ENCODE measurements at regions not wholly inside any gene's neighbourhood (a gene's known extent, or its start where the extent isn't known, plus 50 kb on each side); places are given as distances from the start of the nearest gene placed in this dataset.

- H3K4me3 ChIP-seq (ENCODE audit: low read depth, low read length, poor library complexity, severe bottlenecking), result no peak overlapping the region
- no peak overlapping the region for H3K4me2 ChIP-seq (ENCODE audit: low read length)
- no peaks in the 10 kb centered on the region for H3K36me3 ChIP-seq (ENCODE audit: insufficient read depth, low read length)
- no peaks in the 10 kb centered on the region for H3F3A ChIP-seq (ENCODE audit: insufficient read depth, low read length)
- H3K27ac ChIP-seq (ENCODE audit: low read depth, low read length, poor library complexity, severe bottlenecking), result no peak overlapping the region
- H4K20me1 ChIP-seq (ENCODE audit: insufficient read depth, low read length), result no peaks in the 10 kb centered on the region
- no peak overlapping the region for H3K9ac ChIP-seq (ENCODE audit: low read length)
- H3K9me3 ChIP-seq (ENCODE audit: low read length), result no peaks in the 10 kb centered on the region
- no peaks in the 10 kb centered on the region for H3K9me2 ChIP-seq (ENCODE audit: low read depth, low read length)
- H3K4me1 ChIP-seq (ENCODE audit: insufficient read depth, low read length, severe bottlenecking), result no peaks in the 10 kb centered on the region
- H3K27me3 ChIP-seq (ENCODE audit: insufficient read depth, low read length), result no peaks in the 10 kb centered on the region
- no peaks in the 10 kb centered on the region for H3K79me2 ChIP-seq (ENCODE audit: insufficient read depth, low read length)
- no peak overlapping the region for H2AFZ ChIP-seq (ENCODE audit: low read length)
- TF ChIP-seq EZH2 (IDR thresholded peaks at IDR 0.05; ENCODE audit: borderline replicate concordance, low read length), result no peak
- TF ChIP-seq, protein P1, sequence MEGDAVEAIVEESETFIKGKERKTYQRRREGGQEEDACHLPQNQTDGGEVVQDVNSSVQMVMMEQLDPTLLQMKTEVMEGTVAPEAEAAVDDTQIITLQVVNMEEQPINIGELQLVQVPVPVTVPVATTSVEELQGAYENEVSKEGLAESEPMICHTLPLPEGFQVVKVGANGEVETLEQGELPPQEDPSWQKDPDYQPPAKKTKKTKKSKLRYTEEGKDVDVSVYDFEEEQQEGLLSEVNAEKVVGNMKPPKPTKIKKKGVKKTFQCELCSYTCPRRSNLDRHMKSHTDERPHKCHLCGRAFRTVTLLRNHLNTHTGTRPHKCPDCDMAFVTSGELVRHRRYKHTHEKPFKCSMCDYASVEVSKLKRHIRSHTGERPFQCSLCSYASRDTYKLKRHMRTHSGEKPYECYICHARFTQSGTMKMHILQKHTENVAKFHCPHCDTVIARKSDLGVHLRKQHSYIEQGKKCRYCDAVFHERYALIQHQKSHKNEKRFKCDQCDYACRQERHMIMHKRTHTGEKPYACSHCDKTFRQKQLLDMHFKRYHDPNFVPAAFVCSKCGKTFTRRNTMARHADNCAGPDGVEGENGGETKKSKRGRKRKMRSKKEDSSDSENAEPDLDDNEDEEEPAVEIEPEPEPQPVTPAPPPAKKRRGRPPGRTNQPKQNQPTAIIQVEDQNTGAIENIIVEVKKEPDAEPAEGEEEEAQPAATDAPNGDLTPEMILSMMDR (IDR thresholded peaks at IDR 0.05; ENCODE audit: low read length), result no peak
These were observed 108.5 kb upstream of the CHD6 start for GRCh38 chr20:41726727-41727126.

DNA sequence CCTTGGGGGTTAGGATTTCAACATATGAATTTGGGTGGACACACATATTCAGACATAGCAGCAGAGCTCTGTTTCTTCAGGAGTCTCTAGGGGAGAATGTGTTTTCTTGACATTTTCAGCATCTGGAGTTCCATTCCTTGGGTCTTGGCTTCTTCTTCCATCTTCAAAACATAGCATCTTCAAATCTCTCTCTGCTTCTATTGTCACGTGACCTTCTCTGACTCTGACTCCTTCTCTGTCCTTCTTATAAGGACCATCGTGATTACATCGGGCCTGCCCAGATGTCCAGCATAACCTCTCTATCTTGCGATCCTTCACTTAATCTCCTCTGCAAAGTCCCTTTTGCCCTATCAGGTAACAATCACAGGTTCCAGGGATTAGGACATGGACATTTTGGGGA, 101.0 kb upstream of the CHD6 start:
- H3K27me3 ChIP-seq (ENCODE audit: insufficient read depth, low read length), result no peaks in the 10 kb centered on the region

DNA sequence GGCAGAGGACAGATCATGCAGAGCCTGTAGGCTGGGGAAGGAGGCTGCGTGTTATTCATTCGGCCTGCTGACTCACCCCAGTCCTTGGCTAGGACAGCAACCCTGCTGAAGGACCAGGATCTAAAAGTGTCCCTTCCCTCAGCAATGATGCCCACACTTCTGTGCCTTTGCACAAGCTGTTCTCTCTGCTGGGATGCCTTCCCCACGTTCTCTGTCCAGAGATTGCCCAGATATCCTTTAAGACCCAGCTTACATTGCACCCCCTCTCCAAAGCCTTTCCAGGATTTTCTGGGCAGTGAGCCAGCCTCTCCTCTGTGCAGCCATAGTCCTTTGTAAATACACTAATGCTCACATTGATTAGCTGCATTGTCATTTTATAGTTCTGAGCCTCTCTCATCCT, 99.3 kb upstream of the CHD6 start:
- H2AFZ ChIP-seq (ENCODE audit: low read length), result no peak overlapping the region

More for the DNA sequence above, 101.0 kb upstream of the CHD6 start:
- Histone ChIP-seq H3K4me2 (ENCODE audit: low read length) (no peak overlapping the region), H3K9ac (ENCODE audit: low read length) (no peak overlapping the region), H3K27ac (ENCODE audit: low read depth, low read length, poor library complexity, severe bottlenecking) (no peak overlapping the region), H3F3A (ENCODE audit: insufficient read depth, low read length) (no peaks in the 10 kb centered on the region), H3K4me3 (ENCODE audit: low read depth, low read length, poor library complexity, severe bottlenecking) (no peak overlapping the region), H3K4me1 (ENCODE audit: insufficient read depth, low read length, severe bottlenecking) (no peaks in the 10 kb centered on the region), H3K36me3 (ENCODE audit: insufficient read depth, low read length) (no peaks in the 10 kb centered on the region), H3K9me2 (ENCODE audit: low read depth, low read length) (no peaks in the 10 kb centered on the region), H4K20me1 (ENCODE audit: insufficient read depth, low read length) (no peaks in the 10 kb centered on the region), H3K9me3 (ENCODE audit: low read length) (no peaks in the 10 kb centered on the region), H3K79me2 (ENCODE audit: insufficient read depth, low read length) (no peaks in the 10 kb centered on the region), H2AFZ (ENCODE audit: low read length) (no peak overlapping the region)
- TF ChIP-seq, protein P1 (IDR thresholded peaks at IDR 0.05; ENCODE audit: low read length), result no peak
- TF ChIP-seq EZH2 (IDR thresholded peaks at IDR 0.05; ENCODE audit: borderline replicate concordance, low read length), result no peak

More for the DNA sequence above, 99.3 kb upstream of the CHD6 start:
- Histone ChIP-seq H3K27me3 (ENCODE audit: insufficient read depth, low read length) (no peaks in the 10 kb centered on the region), H3K4me2 (ENCODE audit: low read length) (no peak overlapping the region), H3K9me3 (ENCODE audit: low read length) (no peaks in the 10 kb centered on the region), H3K36me3 (ENCODE audit: insufficient read depth, low read length) (no peaks in the 10 kb centered on the region), H4K20me1 (ENCODE audit: insufficient read depth, low read length) (no peaks in the 10 kb centered on the region), H3K9me2 (ENCODE audit: low read depth, low read length) (no peaks in the 10 kb centered on the region), H3K27ac (ENCODE audit: low read depth, low read length, poor library complexity, severe bottlenecking) (no peak overlapping the region), H3F3A (ENCODE audit: insufficient read depth, low read length) (no peaks in the 10 kb centered on the region), H3K4me1 (ENCODE audit: insufficient read depth, low read length, severe bottlenecking) (no peaks in the 10 kb centered on the region), H3K4me3 (ENCODE audit: low read depth, low read length, poor library complexity, severe bottlenecking) (no peak overlapping the region), H3K79me2 (ENCODE audit: insufficient read depth, low read length) (no peaks in the 10 kb centered on the region), H3K9ac (ENCODE audit: low read length) (no peak overlapping the region)
- TF ChIP-seq EZH2 (IDR thresholded peaks at IDR 0.05; ENCODE audit: borderline replicate concordance, low read length), result no peak
- TF ChIP-seq, protein P1 (IDR thresholded peaks at IDR 0.05; ENCODE audit: low read length), result no peak
